Stimulated activated naive CD8-positive, alpha-beta T cell treated with anti-CD3 and anti-CD28 coated beads, Interleukin-15, amount 100 ng/mL, for 72 hours (primary cell): ENCODE measurements at regions not wholly inside any gene's neighbourhood (a gene's known extent, or its start where the extent isn't known, plus 50 kb on each side); places are given as distances from the start of the nearest gene placed in this dataset.

Source experiments
- ATAC-seq: fragments of 150-1000 bp; cut with Tn5 transposase; 2 replicates; pipeline ENCODE4 v1.10.0; 2021; ENCODE audit warnings: mild to moderate bottlenecking, moderate library complexity
- DNase-seq, 2 donors: peaks; one replicate each; pipeline ENCODE4 v3.0.0; 2021 to 2022
- H3K27ac Mint-ChIP-seq, 2 donors: one replicate each; pipeline ENCODE4 v1.8.0; 2022; ENCODE audit warnings: mild to moderate bottlenecking in 2 of 2, mixed read lengths in 2 of 2, moderate library complexity in 2 of 2
- H3K27me3 Mint-ChIP-seq: one replicate; pipeline ENCODE4 v1.8.0; 2022; ENCODE audit warnings: mixed read lengths
- H3K4me1 Mint-ChIP-seq: one replicate; pipeline ENCODE4 v1.8.0; 2022; ENCODE audit warnings: mild to moderate bottlenecking, mixed read lengths
- H3K4me3 Mint-ChIP-seq, 2 donors: one replicate each; pipeline ENCODE4 v1.8.0; 2022; ENCODE audit warnings: mild to moderate bottlenecking in 2 of 2, mixed read lengths in 2 of 2, moderate library complexity in 1 of 2
- H3K9me3 Mint-ChIP-seq, 2 donors: one replicate each; pipeline ENCODE4 v1.8.0; 2022; ENCODE audit warnings: mixed read lengths in 2 of 2

- ATAC-seq = no peak
- H3K27ac Mint-ChIP-seq = no peak overlapping the region
- no peak overlapping the region for H3K4me3 Mint-ChIP-seq
- H3K4me1 Mint-ChIP-seq = no peaks in the 10 kb centered on the region
- H3K27me3 Mint-ChIP-seq = no peaks in the 10 kb centered on the region
- peaks cover 13 to 45% of the 10 kb centered on the region in 2 donors for H3K9me3 Mint-ChIP-seq
- no peak for DNase-seq
Measured at GRCh38 chr1:218633238-218633988, 288.3 kb downstream of the TGFB2 start.

GRCh38 chr1:218634212-218634611 lies 289.1 kb downstream of the TGFB2 start:
- no peaks in the 10 kb centered on the region for H3K27me3 Mint-ChIP-seq
- H3K4me3 Mint-ChIP-seq = no peak overlapping the region
- H3K4me1 Mint-ChIP-seq = no peaks in the 10 kb centered on the region
- peaks cover 12 to 39% of the 10 kb centered on the region in 2 donors for H3K9me3 Mint-ChIP-seq
- no peak overlapping the region for H3K27ac Mint-ChIP-seq
- DNase-seq (no peak), ATAC-seq (no peak)

GRCh38 chr1:218636548-218636947 lies 291.4 kb downstream of the TGFB2 start:
- Mint-ChIP-seq H3K27me3 (no peaks in the 10 kb centered on the region), H3K27ac (no peak overlapping the region), H3K9me3 (peaks cover 8 to 16% of the 10 kb centered on the region in 2 donors), H3K4me3 (no peak overlapping the region), H3K4me1 (no peaks in the 10 kb centered on the region)
- no peak for DNase-seq
- ATAC-seq = no peak

GRCh38 chr1:218640173-218640572 lies 295.0 kb downstream of the TGFB2 start:
- ATAC-seq = no peak
- no peaks in the 10 kb centered on the region for H3K4me1 Mint-ChIP-seq
- no peak for DNase-seq
- no peak overlapping the region for H3K27ac Mint-ChIP-seq
- no peaks in the 10 kb centered on the region for H3K27me3 Mint-ChIP-seq
- H3K9me3 Mint-ChIP-seq = no peaks in the 10 kb centered on the region
- no peak overlapping the region for H3K4me3 Mint-ChIP-seq

GRCh38 chr1:218642033-218642948 lies 297.2 kb downstream of the TGFB2 start:
- DNase-seq (no peak), ATAC-seq (peak; percentile 18)
- Mint-ChIP-seq H3K27ac (no peak overlapping the region), H3K9me3 (no peaks in the 10 kb centered on the region), H3K4me1 (no peaks in the 10 kb centered on the region), H3K4me3 (no peak overlapping the region), H3K27me3 (no peaks in the 10 kb centered on the region)

- Mint-ChIP-seq H3K27ac (peak overlapping the region in 1 of 2 donors; percentile 50), H3K4me1 (no peaks in the 10 kb centered on the region), H3K4me3 (no peak overlapping the region), H3K9me3 (no peaks in the 10 kb centered on the region), H3K27me3 (no peaks in the 10 kb centered on the region)
- DNase-seq (no peak), ATAC-seq (no peak)
Measured at GRCh38 chr1:218643281-218643680, 298.1 kb downstream of the TGFB2 start.

GRCh38 chr1:218643926-218644325 lies 298.8 kb downstream of the TGFB2 start:
- Mint-ChIP-seq H3K4me3 (no peak overlapping the region), H3K4me1 (no peaks in the 10 kb centered on the region)

GRCh38 chr1:218646288-218646687 lies 301.2 kb downstream of the TGFB2 start:
- Mint-ChIP-seq H3K4me1 (no peaks in the 10 kb centered on the region), H3K27ac (no peak overlapping the region), H3K9me3 (no peaks in the 10 kb centered on the region), H3K4me3 (no peak overlapping the region), H3K27me3 (no peaks in the 10 kb centered on the region)
- DNase-seq (no peak), ATAC-seq (no peak)

More at GRCh38 chr1:218643926-218644325, 298.8 kb downstream of the TGFB2 start:
- Mint-ChIP-seq H3K27me3 (no peaks in the 10 kb centered on the region), H3K9me3 (no peaks in the 10 kb centered on the region), H3K27ac (no peak overlapping the region)
- ATAC-seq = no peak
- no peak for DNase-seq

- H3K4me3 Mint-ChIP-seq = no peak overlapping the region
- H3K27me3 Mint-ChIP-seq = no peaks in the 10 kb centered on the region
- no peak overlapping the region for H3K27ac Mint-ChIP-seq
- no peak for DNase-seq
- ATAC-seq = no peak
- H3K4me1 Mint-ChIP-seq = no peaks in the 10 kb centered on the region
- no peaks in the 10 kb centered on the region for H3K9me3 Mint-ChIP-seq
Measured at GRCh38 chr1:218656301-218657037, 311.3 kb downstream of the TGFB2 start.

GRCh38 chr1:218658269-218658668 lies 313.1 kb downstream of the TGFB2 start:
- no peaks in the 10 kb centered on the region for H3K27me3 Mint-ChIP-seq

GRCh38 chr1:218658899-218659298 lies 313.8 kb downstream of the TGFB2 start:
- H3K27ac Mint-ChIP-seq = no peak overlapping the region
- ATAC-seq (no peak), DNase-seq (no peak)
- H3K4me1 Mint-ChIP-seq = no peaks in the 10 kb centered on the region
- no peak overlapping the region for H3K4me3 Mint-ChIP-seq
- H3K9me3 Mint-ChIP-seq = no peaks in the 10 kb centered on the region
- no peaks in the 10 kb centered on the region for H3K27me3 Mint-ChIP-seq

More at GRCh38 chr1:218658269-218658668, 313.1 kb downstream of the TGFB2 start:
- ATAC-seq (no peak), DNase-seq (no peak)
- Mint-ChIP-seq H3K9me3 (no peaks in the 10 kb centered on the region), H3K27ac (no peak overlapping the region), H3K4me3 (no peak overlapping the region), H3K4me1 (no peaks in the 10 kb centered on the region)

- Mint-ChIP-seq H3K4me1 (no peaks in the 10 kb centered on the region), H3K27me3 (no peaks in the 10 kb centered on the region), H3K4me3 (no peak overlapping the region), H3K9me3 (no peaks in the 10 kb centered on the region), H3K27ac (no peak overlapping the region)
- ATAC-seq = no peak
- no peak for DNase-seq
Measured at GRCh38 chr1:218659911-218660677, 315.0 kb downstream of the TGFB2 start.

GRCh38 chr1:218660678-218661053 lies 315.5 kb downstream of the TGFB2 start:
- H3K9me3 Mint-ChIP-seq = no peaks in the 10 kb centered on the region
- H3K4me1 Mint-ChIP-seq = no peaks in the 10 kb centered on the region
- no peaks in the 10 kb centered on the region for H3K27me3 Mint-ChIP-seq
- ATAC-seq (no peak), DNase-seq (no peak)
- no peak overlapping the region for H3K4me3 Mint-ChIP-seq
- no peak overlapping the region for H3K27ac Mint-ChIP-seq

- H3K27ac Mint-ChIP-seq = no peak overlapping the region
- H3K4me3 Mint-ChIP-seq = no peak overlapping the region
- DNase-seq = no peak
- H3K27me3 Mint-ChIP-seq = no peaks in the 10 kb centered on the region
- no peaks in the 10 kb centered on the region for H3K9me3 Mint-ChIP-seq
- no peaks in the 10 kb centered on the region for H3K4me1 Mint-ChIP-seq
- no peak for ATAC-seq
Measured at GRCh38 chr1:218661411-218661810, 316.3 kb downstream of the TGFB2 start.
